NCI-H510A (cell line): ENCODE measurements at regions not wholly inside any gene's neighbourhood (a gene's known extent, or its start where the extent isn't known, plus 50 kb on each side); places are given as distances from the start of the nearest gene placed in this dataset.

Source experiments
- DNase-seq: peaks from one replicate; lab custom pipeline; 2025; lab: John Stamatoyannopoulos, UW

DNA sequence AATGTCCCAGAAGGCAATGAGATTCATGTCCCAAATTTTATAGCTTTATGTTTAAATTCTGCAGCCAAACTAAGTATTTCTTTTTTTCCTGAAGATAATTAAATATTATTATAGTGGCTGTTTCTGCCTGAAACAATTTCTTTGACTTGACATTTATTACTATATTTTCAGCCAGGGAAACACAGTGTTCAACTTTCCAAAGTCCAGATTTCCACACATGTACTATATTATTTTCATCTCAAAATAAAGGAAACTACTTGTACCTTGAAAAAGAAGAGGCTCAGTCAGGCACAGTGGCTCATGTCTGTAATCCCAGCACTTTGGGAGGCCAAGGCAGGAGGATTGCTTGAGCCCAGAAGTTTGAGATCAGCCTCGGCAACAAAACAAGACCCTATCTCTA is 77.8 kb upstream of the BTG1 start:
- DNase-seq, result no peak

- DNase-seq, result no peak
Measured at GRCh38 chr12:92221656-92222315, 76.1 kb upstream of the BTG1 start.

GRCh38 chr12:92218394-92219077 is 72.9 kb upstream of the BTG1 start:
- DNase-seq, result no peak

DNA sequence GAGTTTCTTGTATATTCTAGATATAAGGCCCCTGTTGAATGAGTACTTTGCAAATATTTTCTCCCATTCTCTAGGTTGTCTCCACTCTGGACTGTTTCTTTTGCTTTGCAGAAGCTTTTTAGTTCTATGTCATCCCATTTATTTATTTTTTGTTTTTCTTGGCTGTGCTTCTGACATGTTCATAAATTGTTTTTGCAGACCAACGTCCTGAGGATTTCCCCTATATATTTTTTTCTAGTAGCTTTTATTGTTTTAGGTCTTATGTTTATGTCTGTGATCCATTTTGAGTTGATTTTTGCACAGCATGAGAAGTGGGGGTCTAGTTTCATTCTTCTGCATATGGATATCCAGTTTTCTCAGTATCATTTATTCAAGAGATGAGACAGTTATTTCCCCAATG is 70.4 kb upstream of the BTG1 start:
- no peak for DNase-seq

DNA sequence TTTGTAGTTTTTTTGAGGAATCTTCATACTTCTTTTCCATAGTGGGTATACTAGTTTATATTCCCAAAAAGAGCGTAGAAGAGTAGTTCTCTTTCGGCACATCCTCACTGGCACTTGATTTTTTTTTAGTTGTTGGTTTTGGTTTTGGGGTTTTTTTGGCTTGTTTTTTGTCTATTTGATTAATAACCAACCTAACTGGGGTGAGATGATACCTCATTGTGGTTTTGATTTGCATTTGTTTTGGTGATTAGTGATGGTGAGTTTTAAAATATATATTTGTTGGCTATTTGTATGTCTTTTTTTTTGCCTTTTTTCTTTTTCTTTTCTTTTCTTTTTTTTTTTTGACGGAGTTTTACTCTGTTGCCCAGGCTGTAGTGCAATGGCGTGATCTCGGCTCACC is 69.7 kb upstream of the BTG1 start:
- DNase-seq, result no peak

- DNase-seq, result no peak
Measured at GRCh38 chr12:92213166-92213565, 67.5 kb upstream of the BTG1 start.

DNA sequence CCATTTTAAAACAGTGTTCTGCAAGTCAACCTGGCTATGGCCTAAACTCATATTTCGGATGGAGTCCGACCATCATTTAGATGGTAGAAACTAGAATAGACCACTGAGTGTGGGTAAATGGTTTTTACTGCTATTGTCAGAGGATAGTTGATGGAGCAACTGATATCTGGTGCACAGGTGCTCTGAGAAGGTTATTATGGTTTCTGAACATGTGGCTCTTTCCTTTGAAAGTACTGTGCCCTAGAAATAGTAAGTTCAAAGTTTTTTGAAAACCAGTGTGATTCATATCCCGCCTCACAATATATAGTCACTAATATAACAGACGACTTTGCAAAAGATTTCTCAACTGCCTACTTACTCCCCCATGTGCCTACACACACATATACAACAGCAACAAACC is 64.4 kb upstream of the BTG1 start:
- no peak for DNase-seq

- DNase-seq, result peak; percentile 20
Measured at GRCh38 chr12:92208613-92209121, 63.0 kb upstream of the BTG1 start.

DNA sequence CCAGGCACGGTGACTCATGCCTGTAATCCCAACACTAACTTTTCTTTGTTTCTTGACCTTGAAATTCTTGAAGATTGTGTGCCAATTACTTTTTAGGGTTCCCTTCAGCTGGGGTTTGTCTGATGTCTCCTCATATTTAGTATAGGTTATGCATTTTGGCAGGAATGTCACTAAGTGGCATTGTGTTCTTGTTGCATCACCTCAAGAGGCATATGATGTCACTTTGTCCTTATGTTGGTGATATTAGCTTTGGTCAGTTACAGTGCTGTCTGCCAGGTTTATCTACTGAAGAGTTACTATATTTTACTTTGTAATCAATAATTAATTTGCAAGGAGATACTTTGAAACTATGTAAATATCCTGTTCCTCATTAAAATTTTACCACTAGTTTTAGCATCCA is 61.0 kb upstream of the BTG1 start:
- no peak for DNase-seq

DNA sequence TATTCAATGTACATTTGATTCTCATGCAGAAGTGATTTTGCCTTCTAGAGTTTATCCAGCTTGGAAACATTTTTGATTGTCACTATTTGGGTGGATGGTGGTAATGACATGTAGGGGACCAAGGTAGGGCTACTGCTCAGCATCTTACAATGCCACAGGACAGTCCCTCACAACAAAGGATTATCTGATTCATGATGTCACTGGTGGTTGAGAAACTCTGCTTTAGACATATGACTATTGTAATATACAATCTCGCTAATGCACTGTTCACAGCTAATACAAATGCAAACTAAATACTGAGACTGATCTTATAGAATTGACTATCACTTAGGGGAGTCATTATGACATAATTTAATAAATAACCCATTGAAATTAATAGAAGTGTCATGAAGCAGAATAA is 60.4 kb upstream of the BTG1 start:
- no peak for DNase-seq

DNA sequence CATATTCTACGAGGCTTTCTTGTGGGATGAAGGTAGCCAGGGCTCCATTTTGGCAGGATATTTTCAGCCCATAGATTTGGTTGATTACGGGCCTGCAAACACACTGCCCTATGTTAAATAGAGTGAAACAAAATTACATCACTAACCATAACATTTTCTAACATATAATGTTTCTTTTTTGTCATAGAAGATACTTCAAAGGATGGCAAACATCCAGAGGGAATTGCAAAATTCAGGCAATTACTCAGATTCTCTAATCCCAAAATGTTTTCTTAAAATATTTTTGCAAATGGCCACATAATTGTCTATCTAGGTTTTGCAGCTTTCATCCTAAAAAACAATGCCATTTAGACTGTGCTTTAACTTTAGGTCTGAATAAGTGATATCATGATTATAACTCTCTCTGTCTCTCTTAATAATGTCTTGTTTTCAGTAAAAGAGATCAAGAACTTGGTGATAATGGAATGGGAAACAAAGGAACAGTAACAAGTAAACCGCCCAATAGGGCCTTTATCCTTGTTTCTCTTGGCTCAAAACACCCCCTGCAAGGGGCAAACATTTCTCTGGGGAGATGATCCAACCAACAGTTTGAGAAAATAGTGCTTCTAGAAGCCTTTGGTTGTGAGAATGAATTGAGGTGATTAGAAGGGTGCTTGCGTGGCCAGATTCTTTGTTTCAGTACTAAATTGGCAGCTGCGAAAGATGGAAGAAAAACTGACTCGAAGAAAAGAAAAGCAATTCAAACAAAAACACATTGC is 54.4 kb upstream of the BTG1 start:
- DNase-seq, result no peak

DNA sequence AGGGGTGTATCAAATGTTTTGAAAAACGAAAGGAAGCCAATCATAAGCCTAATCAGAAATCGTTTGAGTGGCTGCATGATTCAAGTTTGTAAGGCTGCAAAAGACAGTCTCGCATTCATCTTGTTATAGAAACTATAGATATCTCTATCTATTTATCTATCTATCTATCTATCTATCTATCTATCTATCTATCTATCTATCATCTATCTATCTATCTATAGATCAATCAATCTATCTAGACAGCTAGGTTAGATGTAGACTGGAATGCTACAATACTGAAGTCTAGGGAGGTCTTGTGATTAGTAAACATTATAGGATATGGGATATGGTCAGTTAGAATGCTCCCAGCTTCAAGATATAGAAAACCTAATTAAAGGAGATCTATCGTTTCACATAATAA is 52.2 kb upstream of the BTG1 start:
- no peak for DNase-seq

DNA sequence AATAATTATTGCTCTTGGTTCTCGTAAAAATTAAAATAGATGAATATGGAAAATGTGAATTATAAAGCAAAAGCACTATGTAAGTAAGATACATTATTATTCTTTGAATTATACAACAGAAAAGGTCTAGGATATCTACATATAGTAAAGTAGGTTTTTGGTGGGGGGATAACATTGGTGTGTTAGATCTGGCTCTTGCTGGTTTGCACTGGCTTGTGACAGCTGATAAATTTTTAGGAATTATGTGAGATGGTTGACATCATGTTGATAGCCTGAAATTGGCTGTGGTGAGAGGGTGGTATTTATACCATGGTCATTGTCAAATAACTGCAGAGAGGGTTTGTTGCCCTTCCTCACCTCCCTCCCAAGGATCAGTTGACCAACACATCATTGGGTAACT is 50.7 kb upstream of the BTG1 start:
- DNase-seq, result no peak
